Naive thymus-derived CD4-positive, alpha-beta T cell (primary cell): ENCODE measurements at regions not wholly inside any gene's neighbourhood (a gene's known extent, or its start where the extent isn't known, plus 50 kb on each side); places are given as distances from the start of the nearest gene placed in this dataset.

Experiments
- ATAC-seq: fragments of 150-1000 bp; cut with Tn5 transposase; 2 replicates; pipeline ENCODE4 v1.10.0; 2021; ENCODE audit warnings: mild to moderate bottlenecking, moderate library complexity
- CTCF ChIA-PET: fragments of 350-600 bp; sonication (Branson Sonifier 250); formaldehyde crosslinking; loops from one replicate; lab custom pipeline; 2021; ENCODE audit warnings: antibody characterized with exemption; lab: Charles Lee
- POLR2A ChIA-PET: fragments of 350-600 bp; sonication (Branson Sonifier 250); formaldehyde crosslinking; loops from one replicate; lab custom pipeline; 2021; ENCODE audit warnings: antibody characterized with exemption, inconsistent platforms; lab: Charles Lee
- DNase-seq, 9 donors: peaks; one replicate each; pipeline versions ENCODE4 v3.0.0 to v3.0.0-alpha.2; 2020 to 2022; ENCODE audit warnings: mixed read lengths in 1 of 9
- H3K27ac ChIP-seq: one replicate; pipeline ENCODE4 v1.7.0; 2013; ENCODE audit warnings: mild to moderate bottlenecking, low read depth, low read length, moderate library complexity
- H3K27me3 ChIP-seq, 2 donors: one replicate each; pipeline ENCODE4 v1.7.0; 2013; ENCODE audit warnings: low read length in 2 of 2, mild to moderate bottlenecking in 2 of 2, moderate library complexity in 2 of 2; ENCODE audit not compliant: control insufficient read depth in 2 of 2, insufficient read depth in 2 of 2
- H3K36me3 ChIP-seq, 3 experiments: 1 replicate in 2 of 3; 2 replicates in 1 of 3; pipeline ENCODE4 v1.7.0; 2013; ENCODE audit warnings: low read length in 3 of 3, mild to moderate bottlenecking in 3 of 3, moderate library complexity in 1 of 3; ENCODE audit not compliant: insufficient read depth in 3 of 3, control insufficient read depth in 2 of 3
- H3K4me1 ChIP-seq, 2 donors: one replicate each; pipeline ENCODE4 v1.7.0; 2013; ENCODE audit warnings: low read length in 2 of 2, mild to moderate bottlenecking in 2 of 2, moderate library complexity in 1 of 2; ENCODE audit not compliant: control insufficient read depth in 2 of 2, insufficient read depth in 2 of 2
- H3K4me3 ChIP-seq: 2 replicates; pipeline ENCODE4 v1.7.0; 2013; ENCODE audit warnings: mild to moderate bottlenecking, low read length
- H3K9me3 ChIP-seq, 3 experiments: 1 replicate in 2 of 3; 2 replicates in 1 of 3; pipeline ENCODE4 v1.7.0; 2013; ENCODE audit warnings: low read length in 3 of 3; ENCODE audit not compliant: control insufficient read depth in 2 of 3
- H3K27ac Mint-ChIP-seq, 9 donors: one replicate each; pipeline ENCODE4 v1.8.0; 2020 to 2022; ENCODE audit warnings: mixed read lengths in 9 of 9, mild to moderate bottlenecking in 8 of 9, moderate library complexity in 5 of 9, inconsistent platforms in 2 of 9
- H3K27me3 Mint-ChIP-seq, 5 donors: one replicate each; pipeline ENCODE4 v1.8.0; 2021 to 2022; ENCODE audit warnings: mixed read lengths in 5 of 5, mild to moderate bottlenecking in 1 of 5
- H3K36me3 Mint-ChIP-seq, 5 donors: one replicate each; pipeline ENCODE4 v1.8.0; 2020 to 2022; ENCODE audit warnings: mixed read lengths in 5 of 5, mild to moderate bottlenecking in 3 of 5, inconsistent platforms in 1 of 5
- H3K4me1 Mint-ChIP-seq, 7 donors: one replicate each; pipeline ENCODE4 v1.8.0; 2020 to 2022; ENCODE audit warnings: mixed read lengths in 7 of 7, mild to moderate bottlenecking in 3 of 7, inconsistent platforms in 1 of 7
- H3K4me3 Mint-ChIP-seq, 10 donors: one replicate each; pipeline ENCODE4 v1.8.0; 2020 to 2022; ENCODE audit warnings: mild to moderate bottlenecking in 10 of 10, mixed read lengths in 10 of 10, moderate library complexity in 6 of 10, inconsistent platforms in 2 of 10
- H3K9me3 Mint-ChIP-seq, 11 donors: one replicate each; pipeline ENCODE4 v1.8.0; 2020 to 2022; ENCODE audit warnings: mixed read lengths in 11 of 11, mild to moderate bottlenecking in 4 of 11, inconsistent platforms in 1 of 11, moderate library complexity in 1 of 11
- intact Hi-C, 2 donors: fragments of 100-400 bp; cut with micrococcal nuclease; formaldehyde crosslinking; loops; one replicate each; pipeline ENCODE4 v1.15.1; 2023

GRCh38 chr18:35770376-35771014 is 189.0 kb downstream of the GALNT1 start:
- Histone ChIP-seq H3K27ac (no peak overlapping the region), H3K27me3 (no peaks in the 10 kb centered on the region), H3K36me3 (no peaks in the 10 kb centered on the region), H3K4me3 (no peak overlapping the region), H3K9me3 (no peaks in the 10 kb centered on the region), H3K4me1 (no peaks in the 10 kb centered on the region)
- Mint-ChIP-seq H3K27ac (no peak overlapping the region), H3K36me3 (peaks cover 0 to 3% (median 0%) of the 10 kb centered on the region in 5 donors), H3K9me3 (peaks cover 0 to 5% (median 0%) of the 10 kb centered on the region in 11 donors), H3K4me3 (no peak overlapping the region), H3K4me1 (peaks cover 0 to 2% (median 0%) of the 10 kb centered on the region in 7 donors), H3K27me3 (peaks cover 0 to 22% (median 12%) of the 10 kb centered on the region in 5 donors)
- ATAC-seq: peak; percentile 75
- DNase-seq: no peak
- POLR2A ChIA-PET: no interaction called here
- intact Hi-C loops: no loop called here
- CTCF ChIA-PET: no interaction called here

- ATAC-seq (no peak), DNase-seq (no peak)
- Histone ChIP-seq H3K36me3 (no peaks in the 10 kb centered on the region), H3K4me1 (no peaks in the 10 kb centered on the region), H3K9me3 (no peaks in the 10 kb centered on the region), H3K27me3 (no peaks in the 10 kb centered on the region), H3K27ac (no peak overlapping the region), H3K4me3 (no peak overlapping the region)
- Mint-ChIP-seq H3K4me3 (no peak overlapping the region), H3K27me3 (peaks cover 0 to 22% (median 13%) of the 10 kb centered on the region in 5 donors), H3K4me1 (peaks cover 0 to 2% (median 0%) of the 10 kb centered on the region in 7 donors), H3K27ac (no peak overlapping the region), H3K36me3 (peaks cover 0 to 3% (median 0%) of the 10 kb centered on the region in 5 donors), H3K9me3 (peaks cover 0 to 5% (median 0%) of the 10 kb centered on the region in 11 donors)
- ChIA-PET CTCF (no interaction called here), POLR2A (no interaction called here)
- intact Hi-C loops: no loop called here
Observed at GRCh38 chr18:35771172-35771571, 189.6 kb downstream of the GALNT1 start.

- H3K27ac Mint-ChIP-seq: no peak overlapping the region
- H3K9me3 Mint-ChIP-seq: peaks cover 0 to 8% (median 0%) of the 10 kb centered on the region in 11 donors
- POLR2A ChIA-PET: no interaction called here
- H3K27me3 ChIP-seq: no peaks in the 10 kb centered on the region
- H3K4me1 Mint-ChIP-seq: no peaks in the 10 kb centered on the region
- CTCF ChIA-PET: no interaction called here
- H3K4me3 ChIP-seq: no peak overlapping the region
- H3K36me3 ChIP-seq: no peaks in the 10 kb centered on the region
- H3K4me3 Mint-ChIP-seq: no peak overlapping the region
- no peak overlapping the region for H3K27ac ChIP-seq
- H3K36me3 Mint-ChIP-seq: peaks cover 0 to 3% (median 0%) of the 10 kb centered on the region in 5 donors
- H3K9me3 ChIP-seq: peaks cover 0 to 4% (median 0%) of the 10 kb centered on the region in 3 experiments
- ATAC-seq: no peak
- intact Hi-C loops: no loop called here
- no peak for DNase-seq
- H3K4me1 ChIP-seq: no peaks in the 10 kb centered on the region
- H3K27me3 Mint-ChIP-seq: peaks cover 0 to 30% (median 24%) of the 10 kb centered on the region in 5 donors
Observed at GRCh38 chr18:35775887-35776286, 194.3 kb downstream of the GALNT1 start.

- H3K4me3 Mint-ChIP-seq: no peak overlapping the region
- H3K9me3 Mint-ChIP-seq: peaks cover 0 to 8% (median 0%) of the 10 kb centered on the region in 11 donors
- CTCF ChIA-PET: interaction anchor here (0.7 kb wide), 1 partner anchor 20 kb away, joined by 3 read pairs; no protein-coding TSS in a partner anchor
- H3K36me3 ChIP-seq: no peaks in the 10 kb centered on the region
- POLR2A ChIA-PET: no interaction called here
- H3K27me3 Mint-ChIP-seq: peaks cover 0 to 35% (median 28%) of the 10 kb centered on the region in 5 donors
- H3K4me1 Mint-ChIP-seq: no peaks in the 10 kb centered on the region
- no peak overlapping the region for H3K4me3 ChIP-seq
- H3K36me3 Mint-ChIP-seq: peaks cover 0 to 3% (median 0%) of the 10 kb centered on the region in 5 donors
- DNase-seq (no peak), ATAC-seq (no peak)
- no peaks in the 10 kb centered on the region for H3K4me1 ChIP-seq
- H3K9me3 ChIP-seq: peaks cover 0 to 4% (median 0%) of the 10 kb centered on the region in 3 experiments
- no peak overlapping the region for H3K27ac ChIP-seq
- intact Hi-C loops: no loop called here
- H3K27ac Mint-ChIP-seq: no peak overlapping the region
- H3K27me3 ChIP-seq: no peaks in the 10 kb centered on the region
Observed at GRCh38 chr18:35776473-35776872, 194.9 kb downstream of the GALNT1 start.

- H3K36me3 ChIP-seq: no peaks in the 10 kb centered on the region
- H3K9me3 Mint-ChIP-seq: peaks cover 0 to 8% (median 0%) of the 10 kb centered on the region in 11 donors
- H3K27ac Mint-ChIP-seq: no peak overlapping the region
- DNase-seq (no peak), ATAC-seq (no peak)
- no peaks in the 10 kb centered on the region for H3K27me3 ChIP-seq
- CTCF ChIA-PET: interaction anchor here (0.7 kb wide), 1 partner anchor 21 kb away, joined by 3 read pairs; no protein-coding TSS in a partner anchor
- H3K27ac ChIP-seq: no peak overlapping the region
- H3K4me1 ChIP-seq: no peaks in the 10 kb centered on the region
- no peak overlapping the region for H3K4me3 Mint-ChIP-seq
- peaks cover 0 to 4% (median 0%) of the 10 kb centered on the region in 3 experiments for H3K9me3 ChIP-seq
- H3K4me3 ChIP-seq: no peak overlapping the region
- POLR2A ChIA-PET: no interaction called here
- peaks cover 0 to 35% (median 28%) of the 10 kb centered on the region in 5 donors for H3K27me3 Mint-ChIP-seq
- intact Hi-C loops: no loop called here
- H3K4me1 Mint-ChIP-seq: no peaks in the 10 kb centered on the region
- peaks cover 0 to 3% (median 0%) of the 10 kb centered on the region in 5 donors for H3K36me3 Mint-ChIP-seq
Observed at GRCh38 chr18:35777039-35777438, 195.4 kb upstream of the RMP24 start.

GRCh38 chr18:35778850-35779627 is 193.4 kb upstream of the RMP24 start:
- Histone ChIP-seq H3K27ac (no peak overlapping the region), H3K27me3 (peaks cover 0 to 3% of the 10 kb centered on the region in 2 donors), H3K36me3 (no peaks in the 10 kb centered on the region), H3K4me1 (no peaks in the 10 kb centered on the region), H3K4me3 (no peak overlapping the region), H3K9me3 (peaks cover 0 to 4% (median 0%) of the 10 kb centered on the region in 3 experiments)
- Mint-ChIP-seq H3K4me3 (no peak overlapping the region), H3K36me3 (peaks cover 0 to 3% (median 0%) of the 10 kb centered on the region in 5 donors), H3K4me1 (no peaks in the 10 kb centered on the region), H3K27ac (no peak overlapping the region), H3K9me3 (peaks cover 0 to 6% (median 0%) of the 10 kb centered on the region in 11 donors), H3K27me3 (peaks cover 0 to 38% (median 26%) of the 10 kb centered on the region in 5 donors)
- no peak for DNase-seq
- intact Hi-C loops: no loop called here
- POLR2A ChIA-PET: no interaction called here
- CTCF ChIA-PET: no interaction called here
- ATAC-seq: no peak
